ENCODE measurements at regions not wholly inside any gene's neighbourhood (a gene's known extent, or its start where the extent isn't known, plus 50 kb on each side); places are given as distances from the start of the nearest gene placed in this dataset.

- H3K27ac Mint-ChIP-seq, result no peak overlapping the region
- no peaks in the 10 kb centered on the region for H3K27me3 Mint-ChIP-seq (ENCODE audit: low read depth, poor library complexity)
- no peaks in the 10 kb centered on the region for H3K9me3 Mint-ChIP-seq
- H3K36me3 Mint-ChIP-seq (ENCODE audit: low read depth), result no peaks in the 10 kb centered on the region
- no peaks in the 10 kb centered on the region for H3K4me1 Mint-ChIP-seq
- H3K4me3 Mint-ChIP-seq, result no peak overlapping the region
- TF ChIP-seq CTCF (IDR thresholded peaks at IDR 0.05), result no peak
- no peak for DNase-seq
Observed at GRCh38 chr14:28709571-28710305, 56.8 kb upstream of the FOXG1 start.

All from nephron progenitor cell (in vitro differentiated cells).